HG02970 (cell line): ENCODE measurements at regions not wholly inside any gene's neighbourhood (a gene's known extent, or its start where the extent isn't known, plus 50 kb on each side); places are given as distances from the start of the nearest gene placed in this dataset.
"Not testable (repeated sequence)": the region's sequence is repeated elsewhere in the genome, so short reads cannot be mapped to it uniquely, and the experiment has no call there.

Experiments used
- ATAC-seq: cut with Tn5 transposase; IDR thresholded peaks from one replicate; pipeline ENCODE4 v1.9.1; 2021; ENCODE audit warnings: mild to moderate bottlenecking, moderate library complexity, moderate number of reproducible peaks; ENCODE audit not compliant: unreplicated experiment, low FRiP score

DNA sequence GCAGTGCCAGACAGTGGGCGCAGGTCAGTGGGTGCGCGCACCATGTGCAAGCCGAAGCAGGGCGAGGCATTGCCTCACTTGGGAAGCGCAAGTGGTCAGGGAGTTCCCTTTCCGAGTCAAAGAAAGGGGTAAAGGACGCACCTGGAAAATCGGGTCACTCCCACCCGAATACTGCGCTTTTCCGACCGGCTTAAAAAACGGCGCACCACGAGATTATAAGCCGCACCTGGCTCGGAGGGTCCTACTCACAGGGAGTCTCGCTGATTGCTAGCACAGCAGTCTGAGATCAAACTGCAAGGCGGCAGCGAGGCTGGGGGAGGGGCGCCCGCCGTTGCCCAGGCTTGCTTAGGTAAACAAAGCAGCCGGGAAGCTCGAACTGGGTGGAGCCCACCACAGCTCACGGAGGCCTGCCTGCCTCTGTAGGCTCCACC, 77.9 kb downstream of the NR4A2 start:
- not testable (repeated sequence) for ATAC-seq

DNA sequence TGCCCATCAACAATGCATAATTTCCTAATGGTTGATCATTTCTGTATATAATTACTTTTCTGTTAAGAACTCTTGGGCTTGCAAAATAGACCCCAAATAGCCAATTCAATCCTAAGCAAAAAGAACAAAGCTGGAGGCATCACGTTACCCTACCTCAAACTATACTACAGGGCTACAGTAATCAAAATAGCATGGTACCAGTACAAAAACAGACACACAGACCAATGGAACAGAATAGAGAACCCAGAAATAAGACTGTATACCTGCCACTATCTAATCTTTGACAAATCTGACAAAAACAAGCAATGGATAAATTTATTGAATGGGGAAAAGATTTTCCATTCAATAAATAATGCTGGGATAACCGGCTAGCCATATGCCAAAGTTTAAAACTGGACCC, 78.8 kb downstream of the NR4A2 start:
- ATAC-seq: no peak

DNA sequence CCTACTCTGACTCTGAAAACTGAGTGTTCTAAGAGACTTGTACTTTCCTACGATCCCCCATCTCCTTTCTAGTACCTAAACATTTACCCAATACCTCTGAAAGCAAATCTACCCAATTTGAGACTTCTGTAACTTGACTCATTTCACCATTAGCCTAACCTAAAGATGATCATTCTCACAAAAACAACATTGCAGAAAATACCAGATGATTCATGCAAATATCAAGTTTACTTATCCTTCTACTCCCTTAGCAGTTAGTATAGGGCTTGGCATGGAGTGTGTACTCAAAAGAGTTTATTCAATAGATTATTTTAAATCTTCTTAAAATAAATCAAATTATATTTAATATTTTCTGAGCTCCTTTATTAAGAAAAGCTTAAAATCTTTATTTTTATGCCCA, 89.6 kb downstream of the NR4A2 start:
- ATAC-seq: no peak

DNA sequence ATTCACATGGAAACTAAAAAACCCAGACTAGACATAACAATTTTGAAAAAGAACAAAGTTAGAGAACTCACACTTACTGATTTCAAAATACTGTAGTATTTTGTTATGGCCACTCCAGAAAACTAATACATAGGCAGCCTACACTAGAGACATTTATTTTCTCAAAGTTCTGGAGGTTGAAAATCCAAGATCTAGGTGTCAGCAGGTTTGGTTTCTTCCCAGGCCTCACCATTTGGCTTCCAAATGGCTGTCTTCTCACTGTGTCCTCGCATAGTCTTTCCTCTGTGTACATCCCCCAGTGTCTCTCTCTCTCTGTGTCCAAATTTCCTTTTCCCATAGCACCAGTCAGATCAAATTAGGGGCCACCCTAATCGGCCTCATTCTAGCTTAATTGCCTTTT, 95.0 kb downstream of the NR4A2 start:
- no peak for ATAC-seq

GRCh38 chr2:156229724-156230362, 102.7 kb downstream of the NR4A2 start:
- no peak for ATAC-seq

- ATAC-seq: not testable (repeated sequence)
Measured at GRCh38 chr2:156223328-156223727, 109.2 kb downstream of the NR4A2 start.

- ATAC-seq: no peak
Measured at GRCh38 chr2:156221703-156222102, 110.8 kb downstream of the NR4A2 start.

GRCh38 chr2:156219491-156220100, 112.9 kb downstream of the NR4A2 start:
- no peak for ATAC-seq

DNA sequence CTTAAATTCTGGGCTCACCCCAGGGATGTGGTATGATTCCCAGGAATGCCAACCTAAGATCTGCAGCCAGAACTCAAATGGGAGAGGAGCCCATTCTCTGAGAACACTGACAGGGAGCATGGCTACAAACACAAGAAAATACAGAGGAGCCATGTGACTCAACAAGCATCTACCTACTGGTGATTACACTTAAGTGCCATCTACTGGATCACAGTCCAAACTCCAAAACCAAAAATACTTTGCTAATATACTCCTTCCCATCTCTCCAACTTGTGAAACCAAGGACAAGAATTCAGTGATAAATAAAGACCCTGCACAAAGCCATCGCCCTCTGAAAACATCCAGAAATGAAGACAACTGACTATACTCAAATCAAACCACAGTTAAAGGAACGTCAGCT, 116.9 kb downstream of the NR4A2 start:
- no peak for ATAC-seq

DNA sequence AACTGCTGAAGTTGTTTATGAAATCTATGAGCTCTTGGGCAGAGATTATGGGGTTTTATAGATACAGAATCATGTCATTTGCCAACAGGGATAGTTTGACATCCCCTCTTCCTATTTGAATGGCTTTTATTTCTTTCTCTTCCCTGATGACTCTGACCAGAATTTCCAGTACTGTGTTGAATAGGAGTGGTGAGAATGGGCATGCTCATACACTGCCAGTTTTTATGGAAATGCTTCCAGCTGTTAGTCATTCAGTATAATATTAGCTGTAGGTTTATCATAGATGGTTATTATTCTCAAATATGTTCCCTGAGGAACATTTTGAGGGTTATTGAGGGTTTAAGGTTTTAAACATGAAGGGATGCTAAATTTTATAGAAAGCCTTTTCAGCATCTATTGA, 121.2 kb downstream of the NR4A2 start:
- ATAC-seq: no peak

- ATAC-seq: no peak
Measured at GRCh38 chr2:156206355-156206754, 126.2 kb downstream of the NR4A2 start.

- no peak for ATAC-seq
Measured at GRCh38 chr2:156199588-156199987, 132.9 kb downstream of the NR4A2 start.

DNA sequence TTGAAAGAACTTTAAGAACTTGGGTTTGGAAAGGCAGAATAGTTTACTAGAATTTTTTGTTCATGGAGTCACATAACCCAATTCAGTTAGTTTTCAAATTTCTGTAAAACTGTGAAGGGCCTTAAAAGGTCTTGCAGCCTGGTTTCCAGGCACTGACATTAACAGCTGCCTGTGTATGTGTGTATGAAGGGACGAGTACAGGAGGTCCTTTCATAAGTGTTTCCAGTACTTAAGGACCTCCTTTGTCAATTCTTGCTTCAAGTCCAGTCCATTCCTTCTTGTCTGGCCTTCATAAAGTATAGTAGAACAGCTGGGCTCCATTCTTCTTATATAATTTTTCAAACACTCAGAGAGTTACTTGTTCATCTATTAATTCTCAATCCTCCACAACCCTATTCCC, 136.5 kb downstream of the NR4A2 start:
- ATAC-seq: no peak

- ATAC-seq: no peak
Measured at GRCh38 chr2:156192468-156192867, 140.1 kb downstream of the NR4A2 start.

- ATAC-seq: no peak
Measured at GRCh38 chr2:156191527-156191926, 141.0 kb downstream of the NR4A2 start.

DNA sequence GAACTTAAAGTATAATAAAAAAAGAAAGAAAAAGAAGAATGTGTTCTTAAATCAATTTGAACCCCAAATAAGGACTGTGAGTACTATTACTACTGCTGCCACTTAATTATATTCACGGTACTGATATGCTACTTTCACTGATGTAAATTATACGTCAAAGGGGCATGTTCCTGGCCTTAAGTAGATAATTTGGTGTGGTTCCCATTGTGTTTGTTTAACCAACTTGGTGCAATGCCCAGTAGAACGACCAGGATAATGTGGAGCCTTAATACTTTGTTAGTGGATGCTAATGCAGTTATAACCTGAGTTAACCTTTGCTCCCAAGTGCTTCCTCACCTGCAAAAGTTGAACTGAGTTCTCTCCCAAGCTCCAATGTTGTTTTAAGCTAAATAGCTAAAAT, 142.0 kb downstream of the NR4A2 start:
- no peak for ATAC-seq

DNA sequence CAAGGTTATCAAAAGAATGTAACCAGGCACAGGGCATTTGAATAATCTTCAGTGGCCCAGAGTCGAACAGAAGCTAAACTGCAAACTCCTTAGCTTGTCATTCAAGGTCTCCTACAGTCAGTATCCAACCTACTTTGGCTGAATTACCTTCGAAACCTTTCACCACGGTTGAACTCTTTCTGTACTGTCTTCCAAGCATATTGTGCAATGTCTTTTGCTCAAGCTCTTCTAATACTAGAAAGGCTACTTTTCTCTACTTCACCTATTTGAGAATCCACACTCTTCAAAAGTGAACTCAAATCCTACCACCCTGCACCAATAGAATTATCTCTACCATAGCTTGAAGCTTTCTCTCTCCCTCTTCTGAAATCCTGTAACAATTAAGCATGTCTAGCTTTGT, 142.9 kb downstream of the NR4A2 start:
- no peak for ATAC-seq

GRCh38 chr2:156189143-156189542, 143.4 kb downstream of the NR4A2 start:
- ATAC-seq: no peak

GRCh38 chr2:156182132-156182531, 150.4 kb downstream of the NR4A2 start:
- no peak for ATAC-seq

GRCh38 chr2:156181208-156181607, 151.3 kb downstream of the NR4A2 start:
- ATAC-seq: no peak

DNA sequence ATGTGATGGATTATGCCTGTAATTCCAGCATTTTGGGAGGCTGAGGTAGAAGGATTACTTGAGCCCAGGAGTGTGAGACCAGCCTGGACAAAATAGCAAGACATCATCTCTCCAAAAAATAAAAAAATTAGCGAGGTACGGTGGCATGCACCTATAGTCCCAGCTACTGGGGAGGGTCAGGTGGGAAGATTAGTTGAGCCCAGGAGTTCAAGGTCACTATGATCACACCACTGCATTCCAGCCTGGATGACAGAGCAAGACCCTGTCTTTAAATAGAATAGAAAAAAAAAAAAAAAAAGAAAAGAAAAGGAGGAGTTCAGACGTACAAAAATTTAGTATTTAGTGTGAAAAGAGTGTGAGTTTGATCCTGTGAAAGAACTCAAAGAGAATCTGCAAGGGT, 154.9 kb downstream of the NR4A2 start:
- ATAC-seq: no peak

DNA sequence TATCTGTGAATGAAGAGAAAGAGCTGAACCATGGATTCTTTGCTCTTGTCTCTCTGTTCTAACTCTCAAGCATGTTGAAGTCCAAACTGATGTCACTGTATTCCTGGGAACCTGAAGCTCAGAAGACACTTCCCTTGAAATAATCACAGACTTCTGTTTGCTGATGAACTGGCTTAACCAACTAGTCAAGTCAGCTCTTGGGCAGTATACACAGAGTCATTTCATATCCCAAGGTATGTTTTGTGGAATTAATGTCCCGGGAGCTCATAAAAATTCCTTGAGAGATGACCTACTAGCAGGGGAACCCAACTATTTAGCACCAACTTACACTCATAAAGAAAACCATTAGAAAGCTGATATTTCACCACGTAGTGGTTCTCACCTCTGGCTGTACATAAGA, 156.6 kb downstream of the NR4A2 start:
- no peak for ATAC-seq
